ENCODE measurements at regions not wholly inside any gene's neighbourhood (a gene's known extent, or its start where the extent isn't known, plus 50 kb on each side); places are given as distances from the start of the nearest gene placed in this dataset.

DNA sequence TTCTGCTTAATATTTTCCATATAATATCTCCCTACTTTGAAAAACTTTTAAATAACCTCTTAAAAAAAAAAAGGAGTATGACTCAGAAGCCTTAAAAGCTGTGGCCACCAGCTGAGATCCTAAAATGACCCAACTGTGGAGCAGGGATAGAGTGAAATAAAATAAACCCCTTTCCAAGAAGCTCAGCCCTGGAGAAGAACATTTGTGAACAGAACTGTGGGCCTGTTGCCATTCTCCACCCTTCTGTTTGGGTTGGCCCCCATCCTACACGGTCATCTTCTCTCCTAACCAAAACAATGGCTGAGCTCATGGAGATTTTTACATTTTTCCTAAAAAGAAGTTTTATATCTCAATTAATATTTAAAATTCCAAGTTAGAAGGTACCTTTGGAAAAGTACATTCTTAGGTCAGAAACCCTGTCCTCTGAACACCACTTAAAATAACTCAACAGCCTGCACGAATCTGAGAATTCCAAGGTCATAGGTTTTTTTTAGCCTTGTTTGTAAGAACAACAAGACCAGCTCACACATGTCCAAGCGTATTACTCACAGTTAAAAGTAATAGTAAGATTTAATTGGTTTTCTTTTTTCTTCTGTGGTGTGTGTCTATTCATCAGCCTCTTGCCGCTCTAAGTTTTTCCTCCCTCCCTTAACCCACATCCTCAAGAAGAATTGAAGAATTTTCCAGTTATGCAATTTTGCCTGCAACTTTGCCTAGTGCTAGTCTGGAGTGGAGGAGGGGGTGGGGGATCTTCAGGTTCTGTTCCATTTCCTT, 107.7 kb upstream of the ERRFI1 start:
- no peaks in the 10 kb centered on the region for H3K27me3 ChIP-seq (ENCODE audit: control insufficient read depth, insufficient read depth, low read length)
- peak; percentile 71 for DNase-seq (ENCODE audit: low read depth, low spot score)
- POLR2A ChIA-PET, result interaction anchor here (0.6 to 1.8 kb wide), 10 partner anchors 9 to 159 kb away, joined by 3 to 6 read pairs (median 3); no protein-coding TSS in a partner anchor
- peak; percentile 77 for ATAC-seq
- no peaks in the 10 kb centered on the region for H3K36me3 ChIP-seq (ENCODE audit: control insufficient read depth, insufficient read depth, low read length)
- H3K4me3 ChIP-seq (ENCODE audit: low read depth in 2 of 2, low read length in 2 of 2), result no peak overlapping the region
- intact Hi-C loops (cut with micrococcal nuclease; ENCODE audit: unreplicated experiment) (no loop called here), in situ Hi-C loops (cut with HindIII; ENCODE audit: low pct_unique_long_range_greater_than_20kb, low sequenced_read_pairs) (no loop called here)
- no peaks in the 10 kb centered on the region for H3K9me3 ChIP-seq (ENCODE audit: control insufficient read depth, insufficient read depth, low read depth, low read length)
- BruUV-seq (replicated peaks), result TSS peak; percentile 61
- TF ChIP-seq, protein P1, sequence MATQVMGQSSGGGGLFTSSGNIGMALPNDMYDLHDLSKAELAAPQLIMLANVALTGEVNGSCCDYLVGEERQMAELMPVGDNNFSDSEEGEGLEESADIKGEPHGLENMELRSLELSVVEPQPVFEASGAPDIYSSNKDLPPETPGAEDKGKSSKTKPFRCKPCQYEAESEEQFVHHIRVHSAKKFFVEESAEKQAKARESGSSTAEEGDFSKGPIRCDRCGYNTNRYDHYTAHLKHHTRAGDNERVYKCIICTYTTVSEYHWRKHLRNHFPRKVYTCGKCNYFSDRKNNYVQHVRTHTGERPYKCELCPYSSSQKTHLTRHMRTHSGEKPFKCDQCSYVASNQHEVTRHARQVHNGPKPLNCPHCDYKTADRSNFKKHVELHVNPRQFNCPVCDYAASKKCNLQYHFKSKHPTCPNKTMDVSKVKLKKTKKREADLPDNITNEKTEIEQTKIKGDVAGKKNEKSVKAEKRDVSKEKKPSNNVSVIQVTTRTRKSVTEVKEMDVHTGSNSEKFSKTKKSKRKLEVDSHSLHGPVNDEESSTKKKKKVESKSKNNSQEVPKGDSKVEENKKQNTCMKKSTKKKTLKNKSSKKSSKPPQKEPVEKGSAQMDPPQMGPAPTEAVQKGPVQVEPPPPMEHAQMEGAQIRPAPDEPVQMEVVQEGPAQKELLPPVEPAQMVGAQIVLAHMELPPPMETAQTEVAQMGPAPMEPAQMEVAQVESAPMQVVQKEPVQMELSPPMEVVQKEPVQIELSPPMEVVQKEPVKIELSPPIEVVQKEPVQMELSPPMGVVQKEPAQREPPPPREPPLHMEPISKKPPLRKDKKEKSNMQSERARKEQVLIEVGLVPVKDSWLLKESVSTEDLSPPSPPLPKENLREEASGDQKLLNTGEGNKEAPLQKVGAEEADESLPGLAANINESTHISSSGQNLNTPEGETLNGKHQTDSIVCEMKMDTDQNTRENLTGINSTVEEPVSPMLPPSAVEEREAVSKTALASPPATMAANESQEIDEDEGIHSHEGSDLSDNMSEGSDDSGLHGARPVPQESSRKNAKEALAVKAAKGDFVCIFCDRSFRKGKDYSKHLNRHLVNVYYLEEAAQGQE (IDR thresholded peaks at IDR 0.05; ENCODE audit: insufficient read depth in 1 of 2, low read depth in 2 of 2, low read length in 1 of 2), result no peak; a peak in 1 of 4 replicates
- TF ChIP-seq SIN3A (IDR thresholded peaks at IDR 0.05; ENCODE audit: borderline replicate concordance, insufficient read depth, low read depth, low read length) (no peak), POLR2AphosphoS5 (IDR thresholded peaks at IDR 0.05; ENCODE audit: low read depth, low read length) (no peak; the same call in 1 of the 2 replicates), TCF7L2 (IDR thresholded peaks at IDR 0.05; ENCODE audit: low read depth, low read length) (0 out of 2 replicates have a peak, but pooled peaks have one; percentile 52)
- TF ChIP-seq, protein P2, sequence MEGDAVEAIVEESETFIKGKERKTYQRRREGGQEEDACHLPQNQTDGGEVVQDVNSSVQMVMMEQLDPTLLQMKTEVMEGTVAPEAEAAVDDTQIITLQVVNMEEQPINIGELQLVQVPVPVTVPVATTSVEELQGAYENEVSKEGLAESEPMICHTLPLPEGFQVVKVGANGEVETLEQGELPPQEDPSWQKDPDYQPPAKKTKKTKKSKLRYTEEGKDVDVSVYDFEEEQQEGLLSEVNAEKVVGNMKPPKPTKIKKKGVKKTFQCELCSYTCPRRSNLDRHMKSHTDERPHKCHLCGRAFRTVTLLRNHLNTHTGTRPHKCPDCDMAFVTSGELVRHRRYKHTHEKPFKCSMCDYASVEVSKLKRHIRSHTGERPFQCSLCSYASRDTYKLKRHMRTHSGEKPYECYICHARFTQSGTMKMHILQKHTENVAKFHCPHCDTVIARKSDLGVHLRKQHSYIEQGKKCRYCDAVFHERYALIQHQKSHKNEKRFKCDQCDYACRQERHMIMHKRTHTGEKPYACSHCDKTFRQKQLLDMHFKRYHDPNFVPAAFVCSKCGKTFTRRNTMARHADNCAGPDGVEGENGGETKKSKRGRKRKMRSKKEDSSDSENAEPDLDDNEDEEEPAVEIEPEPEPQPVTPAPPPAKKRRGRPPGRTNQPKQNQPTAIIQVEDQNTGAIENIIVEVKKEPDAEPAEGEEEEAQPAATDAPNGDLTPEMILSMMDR (IDR thresholded peaks at IDR 0.05), result no peak
- H3K27ac ChIP-seq (ENCODE audit: low read length), result peak overlapping the region; percentile 98
- peaks cover 62% of the 10 kb centered on the region for H3K4me1 ChIP-seq (ENCODE audit: control insufficient read depth, insufficient read depth, low read length)
- CTCF ChIA-PET, result interaction anchor here (0.6 to 0.8 kb wide), 4 partner anchors 12 to 172 kb away, joined by 3 to 6 read pairs (median 4); no protein-coding TSS in a partner anchor

DNA sequence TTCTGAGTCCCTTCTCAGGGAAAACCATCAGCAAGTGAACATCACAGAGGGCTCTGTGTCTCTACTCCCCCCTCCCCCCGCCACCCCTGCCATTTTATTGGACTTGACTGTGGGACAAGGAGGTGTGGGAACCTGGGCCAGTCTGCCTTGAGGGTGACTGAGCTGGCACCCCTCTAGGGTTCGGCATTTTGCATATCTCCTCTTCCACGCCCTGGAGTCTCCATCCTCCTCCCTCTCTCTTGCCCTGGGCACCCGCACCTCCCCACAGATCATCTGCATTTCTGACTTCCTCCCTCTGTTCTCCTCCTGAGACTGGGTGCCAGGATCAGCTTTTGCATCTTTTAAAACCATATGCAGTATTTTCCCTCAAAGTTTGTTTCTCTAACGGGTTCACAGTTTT, 107.1 kb upstream of the ERRFI1 start:
- Histone ChIP-seq H3K27ac (ENCODE audit: low read length) (peak overlapping the region; percentile 98), H3K27me3 (ENCODE audit: control insufficient read depth, insufficient read depth, low read length) (no peaks in the 10 kb centered on the region), H3K9me3 (ENCODE audit: control insufficient read depth, insufficient read depth, low read depth, low read length) (no peaks in the 10 kb centered on the region), H3K4me3 (ENCODE audit: low read depth in 2 of 2, low read length in 2 of 2) (no peak overlapping the region), H3K4me1 (ENCODE audit: control insufficient read depth, insufficient read depth, low read length) (peaks cover 57% of the 10 kb centered on the region), H3K36me3 (ENCODE audit: control insufficient read depth, insufficient read depth, low read length) (no peaks in the 10 kb centered on the region)
- POLR2A ChIA-PET, result interaction anchor here (0.6 to 1.8 kb wide), 8 partner anchors 10 to 105 kb away, joined by 3 to 6 read pairs (median 3); no protein-coding TSS in a partner anchor
- intact Hi-C loops (cut with micrococcal nuclease; ENCODE audit: unreplicated experiment), result no loop called here
- in situ Hi-C loops (cut with HindIII; ENCODE audit: low pct_unique_long_range_greater_than_20kb, low sequenced_read_pairs), result no loop called here
- TF ChIP-seq, protein P2 (IDR thresholded peaks at IDR 0.05), result no peak
- no peak for TF ChIP-seq TCF7L2 (IDR thresholded peaks at IDR 0.05; ENCODE audit: low read depth, low read length)
- TF ChIP-seq SIN3A (IDR thresholded peaks at IDR 0.05; ENCODE audit: borderline replicate concordance, insufficient read depth, low read depth, low read length), result no peak
- TF ChIP-seq POLR2AphosphoS5 (IDR thresholded peaks at IDR 0.05; ENCODE audit: low read depth, low read length), result no peak; the same call in 1 of the 2 replicates
- TF ChIP-seq, protein P1 (IDR thresholded peaks at IDR 0.05; ENCODE audit: insufficient read depth in 1 of 2, low read depth in 2 of 2, low read length in 1 of 2), result no peak; a peak in 1 of 4 replicates
- CTCF ChIA-PET, result interaction anchor here (0.6 to 0.8 kb wide), 3 partner anchors 11 to 119 kb away, joined by 3 to 6 read pairs (median 4); no protein-coding TSS in a partner anchor
- DNase-seq (ENCODE audit: low read depth, low spot score) (no peak), ATAC-seq (peak; percentile 60)
- BruUV-seq (replicated peaks), result no TSS peak
